ENCODE measurements at regions not wholly inside any gene's neighbourhood (a gene's known extent, or its start where the extent isn't known, plus 50 kb on each side); places are given as distances from the start of the nearest gene placed in this dataset.
"Not testable (repeated sequence)": the region's sequence is repeated elsewhere in the genome, so short reads cannot be mapped to it uniquely, and the experiment has no call there.

- H3K27ac ChIP-seq (ENCODE audit: low read depth, low read length), result no peak overlapping the region
- no peak overlapping the region for H3K4me3 ChIP-seq (ENCODE audit: low read length)
- H3F3A ChIP-seq (ENCODE audit: control insufficient read depth, insufficient read depth), result no peaks in the 10 kb centered on the region
- H3K4me1 ChIP-seq (ENCODE audit: control insufficient read depth, low read length), result no peaks in the 10 kb centered on the region
- H3K4me2 ChIP-seq (ENCODE audit: low read length), result no peak overlapping the region
- no peaks in the 10 kb centered on the region for H3K79me2 ChIP-seq (ENCODE audit: control insufficient read depth, low read length)
- H3K27me3 ChIP-seq (ENCODE audit: control insufficient read depth, low read length), result no peaks in the 10 kb centered on the region
- no peaks in the 10 kb centered on the region for H3K9me3 ChIP-seq (ENCODE audit: control insufficient read depth, insufficient read depth, low read length)
- H3K9me2 ChIP-seq (replicated peaks; ENCODE audit: control insufficient read depth, low read length), result no peaks in the 10 kb centered on the region
- H4K20me1 ChIP-seq (ENCODE audit: control insufficient read depth, insufficient read depth, low read depth, low read length), result no peaks in the 10 kb centered on the region
- no peaks in the 10 kb centered on the region for H3K36me3 ChIP-seq (ENCODE audit: control insufficient read depth, low read length)
- no peak for TF ChIP-seq EZH2phosphoT487 (IDR thresholded peaks at IDR 0.05; ENCODE audit: borderline replicate concordance, low read length)
- no peak for TF ChIP-seq CTCF (IDR thresholded peaks at IDR 0.05; ENCODE audit: low read depth, low read length, poor library complexity, severe bottlenecking)
Measured at GRCh38 chr4:18422685-18423084, 401.1 kb upstream of the LCORL start.

GRCh38 chr4:18421519-18421918 is 400.0 kb upstream of the LCORL start:
- Histone ChIP-seq H3K9me3 (ENCODE audit: control insufficient read depth, insufficient read depth, low read length) (no peaks in the 10 kb centered on the region), H3K4me2 (ENCODE audit: low read length) (no peak overlapping the region), H3K27ac (ENCODE audit: low read depth, low read length) (no peak overlapping the region), H3K27me3 (ENCODE audit: control insufficient read depth, low read length) (no peaks in the 10 kb centered on the region), H3F3A (ENCODE audit: control insufficient read depth, insufficient read depth) (no peaks in the 10 kb centered on the region), H3K9me2 (replicated peaks; ENCODE audit: control insufficient read depth, low read length) (no peaks in the 10 kb centered on the region), H3K4me1 (ENCODE audit: control insufficient read depth, low read length) (no peaks in the 10 kb centered on the region), H4K20me1 (ENCODE audit: control insufficient read depth, insufficient read depth, low read depth, low read length) (no peaks in the 10 kb centered on the region), H3K4me3 (ENCODE audit: low read length) (no peak overlapping the region), H3K36me3 (ENCODE audit: control insufficient read depth, low read length) (no peaks in the 10 kb centered on the region), H3K79me2 (ENCODE audit: control insufficient read depth, low read length) (no peaks in the 10 kb centered on the region)
- TF ChIP-seq CTCF (IDR thresholded peaks at IDR 0.05; ENCODE audit: low read depth, low read length, poor library complexity, severe bottlenecking) (no peak), EZH2phosphoT487 (IDR thresholded peaks at IDR 0.05; ENCODE audit: borderline replicate concordance, low read length) (no peak)

GRCh38 chr4:18419780-18420179 is 398.2 kb upstream of the LCORL start:
- Histone ChIP-seq H3K4me1 (ENCODE audit: control insufficient read depth, low read length) (no peaks in the 10 kb centered on the region), H3K9me2 (replicated peaks; ENCODE audit: control insufficient read depth, low read length) (no peaks in the 10 kb centered on the region), H3K27me3 (ENCODE audit: control insufficient read depth, low read length) (no peaks in the 10 kb centered on the region), H3F3A (ENCODE audit: control insufficient read depth, insufficient read depth) (no peaks in the 10 kb centered on the region), H3K27ac (ENCODE audit: low read depth, low read length) (no peak overlapping the region), H3K4me2 (ENCODE audit: low read length) (no peak overlapping the region), H3K9me3 (ENCODE audit: control insufficient read depth, insufficient read depth, low read length) (no peaks in the 10 kb centered on the region), H4K20me1 (ENCODE audit: control insufficient read depth, insufficient read depth, low read depth, low read length) (no peaks in the 10 kb centered on the region), H3K79me2 (ENCODE audit: control insufficient read depth, low read length) (no peaks in the 10 kb centered on the region), H3K36me3 (ENCODE audit: control insufficient read depth, low read length) (no peaks in the 10 kb centered on the region), H3K4me3 (ENCODE audit: low read length) (no peak overlapping the region)
- TF ChIP-seq EZH2phosphoT487 (IDR thresholded peaks at IDR 0.05; ENCODE audit: borderline replicate concordance, low read length) (no peak), CTCF (IDR thresholded peaks at IDR 0.05; ENCODE audit: low read depth, low read length, poor library complexity, severe bottlenecking) (no peak)

GRCh38 chr4:18418195-18418898 is 396.8 kb upstream of the LCORL start:
- not testable (repeated sequence) for H3K4me1 ChIP-seq (ENCODE audit: control insufficient read depth, low read length); H3K9me2 ChIP-seq (replicated peaks; ENCODE audit: control insufficient read depth, low read length)

GRCh38 chr4:18417651-18418050 is 396.1 kb upstream of the LCORL start:
- not testable (repeated sequence) for H3K36me3 ChIP-seq (ENCODE audit: control insufficient read depth, low read length); H3K9me2 ChIP-seq (replicated peaks; ENCODE audit: control insufficient read depth, low read length); H3K4me2 ChIP-seq (ENCODE audit: low read length); H3K4me3 ChIP-seq (ENCODE audit: low read length); H3K27me3 ChIP-seq (ENCODE audit: control insufficient read depth, low read length); H3K9me3 ChIP-seq (ENCODE audit: control insufficient read depth, insufficient read depth, low read length); H4K20me1 ChIP-seq (ENCODE audit: control insufficient read depth, insufficient read depth, low read depth, low read length); H3K79me2 ChIP-seq (ENCODE audit: control insufficient read depth, low read length); H3K4me1 ChIP-seq (ENCODE audit: control insufficient read depth, low read length); H3F3A ChIP-seq (ENCODE audit: control insufficient read depth, insufficient read depth); H3K27ac ChIP-seq (ENCODE audit: low read depth, low read length)

More at GRCh38 chr4:18418195-18418898, 396.8 kb upstream of the LCORL start:
- H3K4me2 ChIP-seq (ENCODE audit: low read length); H4K20me1 ChIP-seq (ENCODE audit: control insufficient read depth, insufficient read depth, low read depth, low read length); H3K4me3 ChIP-seq (ENCODE audit: low read length); H3K27me3 ChIP-seq (ENCODE audit: control insufficient read depth, low read length); H3F3A ChIP-seq (ENCODE audit: control insufficient read depth, insufficient read depth); H3K27ac ChIP-seq (ENCODE audit: low read depth, low read length); H3K9me3 ChIP-seq (ENCODE audit: control insufficient read depth, insufficient read depth, low read length); H3K36me3 ChIP-seq (ENCODE audit: control insufficient read depth, low read length); H3K79me2 ChIP-seq (ENCODE audit: control insufficient read depth, low read length): not testable (repeated sequence)

Data from DOHH2 (cell line).